OCI-LY1 (cell line): ENCODE measurements at regions not wholly inside any gene's neighbourhood (a gene's known extent, or its start where the extent isn't known, plus 50 kb on each side); places are given as distances from the start of the nearest gene placed in this dataset.

Source experiments
- H2AFZ ChIP-seq: fragments of 200-600 bp; sonication (generic), shearing (Covaris generic); 2 replicates; pipeline ENCODE4 v1.6.0; 2014; ENCODE audit warnings: antibody characterized with exemption, mild to moderate bottlenecking, low read length
- H3F3A ChIP-seq: fragments of 200-600 bp; sonication (generic), shearing (Covaris generic); 2 replicates; pipeline ENCODE4 v1.6.0; 2014; ENCODE audit warnings: mild to moderate bottlenecking, antibody characterized with exemption, low read length, moderate library complexity; ENCODE audit not compliant: insufficient read depth
- H3K27ac ChIP-seq: fragments of 200-600 bp; sonication (generic); 2 replicates; pipeline ENCODE4 v1.5.1; 2014; ENCODE audit warnings: low read length, mixed run types, mild to moderate bottlenecking, low read depth; ENCODE audit not compliant: poor library complexity, severe bottlenecking
- H3K27me3 ChIP-seq: fragments of 200-600 bp; sonication (generic); 2 replicates; pipeline ENCODE4 v1.6.0; 2014; ENCODE audit warnings: antibody characterized with exemption, mild to moderate bottlenecking, low read length, moderate library complexity; ENCODE audit not compliant: insufficient read depth
- H3K36me3 ChIP-seq: fragments of 200-600 bp; sonication (generic); 2 replicates; pipeline ENCODE4 v1.6.1; 2014; ENCODE audit warnings: mild to moderate bottlenecking, antibody characterized with exemption, low read length, moderate library complexity, mixed read lengths; ENCODE audit not compliant: insufficient read depth
- H3K4me1 ChIP-seq: fragments of 200-600 bp; sonication (generic); 2 replicates; pipeline ENCODE4 v1.5.1; 2014; ENCODE audit warnings: mild to moderate bottlenecking, low read length, moderate library complexity; ENCODE audit not compliant: insufficient read depth, severe bottlenecking
- H3K4me2 ChIP-seq: fragments of 200-600 bp; sonication (generic), shearing (Covaris generic); 2 replicates; pipeline ENCODE4 v1.6.1; 2014; ENCODE audit warnings: low read length
- H3K4me3 ChIP-seq: fragments of 200-600 bp; sonication (generic); 2 replicates; pipeline ENCODE4 v1.5.1; 2014; ENCODE audit warnings: low read length, low read depth, mild to moderate bottlenecking, mixed read lengths; ENCODE audit not compliant: poor library complexity, severe bottlenecking
- H3K79me2 ChIP-seq: fragments of 200-600 bp; shearing (Covaris generic); 2 replicates; pipeline ENCODE4 v1.6.1; 2016; ENCODE audit warnings: mixed run types, low read length, mixed read lengths; ENCODE audit not compliant: insufficient read depth
- H3K9ac ChIP-seq: fragments of 200-600 bp; sonication (generic), shearing (Covaris generic); 2 replicates; pipeline ENCODE4 v1.6.1; 2014; ENCODE audit warnings: mild to moderate bottlenecking, low read length, mixed read lengths
- H3K9me2 ChIP-seq: fragments of 200-600 bp; sonication (generic), shearing (Covaris generic); 2 replicates; pipeline ENCODE4 v1.6.1; 2014; ENCODE audit warnings: low read depth, mild to moderate bottlenecking, low read length, mixed read lengths
- H3K9me3 ChIP-seq: fragments of 200-600 bp; shearing (Covaris generic); 2 replicates; pipeline ENCODE4 v1.6.1; 2014; ENCODE audit warnings: low read length, mixed read lengths
- H4K20me1 ChIP-seq: fragments of 200-600 bp; sonication (generic), shearing (Covaris generic); 2 replicates; pipeline ENCODE4 v1.6.0; 2016; ENCODE audit warnings: mild to moderate bottlenecking, low read length; ENCODE audit not compliant: insufficient read depth
- CTCF ChIP-seq: fragments of 200-600 bp; sonication (generic), shearing (Covaris generic); IDR thresholded peaks from 2 replicates; pipeline ENCODE4 v1.5.1; 2017; ENCODE audit warnings: mild to moderate bottlenecking, antibody characterized with exemption, low read length, moderate library complexity, mixed read lengths
- EZH2 ChIP-seq: fragments of 200-600 bp; sonication (generic), shearing (Covaris generic); IDR thresholded peaks from 2 replicates; pipeline ENCODE4 v1.8.0; 2017; ENCODE audit warnings: borderline replicate concordance, mixed run types, mild to moderate bottlenecking, antibody characterized with exemption, low read length, moderate library complexity, mixed read lengths

GRCh38 chr19:28024920-28025319 lies 1188.0 kb downstream of the UQCRFS1 start:
- no peak overlapping the region for H3K27ac ChIP-seq
- H2AFZ ChIP-seq: no peak overlapping the region
- H3K36me3 ChIP-seq: no peaks in the 10 kb centered on the region
- no peak overlapping the region for H3K4me3 ChIP-seq
- no peak overlapping the region for H3K4me2 ChIP-seq
- H3K9me3 ChIP-seq: no peaks in the 10 kb centered on the region
- no peaks in the 10 kb centered on the region for H3K9me2 ChIP-seq
- H4K20me1 ChIP-seq: no peaks in the 10 kb centered on the region
- no peaks in the 10 kb centered on the region for H3F3A ChIP-seq
- no peaks in the 10 kb centered on the region for H3K4me1 ChIP-seq
- no peaks in the 10 kb centered on the region for H3K79me2 ChIP-seq
- H3K27me3 ChIP-seq: no peaks in the 10 kb centered on the region
- TF ChIP-seq EZH2 (no peak), CTCF (no peak)
- no peak overlapping the region for H3K9ac ChIP-seq

GRCh38 chr19:28023064-28023463 lies 1189.9 kb downstream of the UQCRFS1 start:
- no peak overlapping the region for H3K4me2 ChIP-seq
- no peak overlapping the region for H3K9ac ChIP-seq
- no peaks in the 10 kb centered on the region for H3K9me2 ChIP-seq
- H3F3A ChIP-seq: no peaks in the 10 kb centered on the region
- H3K79me2 ChIP-seq: no peaks in the 10 kb centered on the region
- no peak overlapping the region for H3K4me3 ChIP-seq
- no peak for TF ChIP-seq CTCF
- no peak for TF ChIP-seq EZH2
- H3K27me3 ChIP-seq: no peaks in the 10 kb centered on the region
- no peak overlapping the region for H3K27ac ChIP-seq
- H3K9me3 ChIP-seq: no peaks in the 10 kb centered on the region
- H2AFZ ChIP-seq: no peak overlapping the region
- no peaks in the 10 kb centered on the region for H4K20me1 ChIP-seq
- H3K4me1 ChIP-seq: no peaks in the 10 kb centered on the region
- H3K36me3 ChIP-seq: no peaks in the 10 kb centered on the region

DNA sequence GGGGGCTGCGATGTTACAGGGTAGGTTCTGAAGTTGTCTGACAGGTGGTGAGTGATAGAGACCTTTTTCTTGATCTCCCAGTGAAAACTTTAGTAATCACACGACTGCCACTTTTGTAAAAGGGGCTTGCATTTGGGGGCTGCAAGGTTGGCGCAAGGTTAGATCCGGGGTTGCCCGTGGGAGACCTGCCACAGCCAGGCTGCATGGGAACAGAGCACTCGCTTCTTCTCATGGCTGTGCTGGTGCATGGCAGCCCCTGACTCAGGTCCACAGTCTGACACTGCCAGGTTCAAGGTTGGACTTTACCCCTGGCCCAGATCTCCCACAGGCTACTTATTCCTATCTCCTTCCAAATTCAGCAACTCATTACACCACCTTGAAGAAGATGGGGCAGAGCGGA lies 1190.4 kb downstream of the UQCRFS1 start:
- Histone ChIP-seq H3K4me3 (no peak overlapping the region), H3K27me3 (no peaks in the 10 kb centered on the region), H3K9me2 (no peaks in the 10 kb centered on the region), H3K9me3 (no peaks in the 10 kb centered on the region), H3K9ac (no peak overlapping the region), H4K20me1 (no peaks in the 10 kb centered on the region), H3K27ac (no peak overlapping the region), H3K36me3 (no peaks in the 10 kb centered on the region), H3K4me1 (no peaks in the 10 kb centered on the region), H3K4me2 (no peak overlapping the region), H3K79me2 (no peaks in the 10 kb centered on the region), H2AFZ (no peak overlapping the region), H3F3A (no peaks in the 10 kb centered on the region)
- TF ChIP-seq EZH2 (no peak), CTCF (no peak)
